Right lobe of liver (tissue), 6 donors: ENCODE measurements at regions not wholly inside any gene's neighbourhood (a gene's known extent, or its start where the extent isn't known, plus 50 kb on each side); places are given as distances from the start of the nearest gene placed in this dataset.

Experiments used
- ATAC-seq, 4 donors: fragments of 200-7000 bp; cut with Tn5 transposase; one replicate each; pipeline ENCODE4 v1.9.1; 2020; ENCODE audit warnings: mild to moderate bottlenecking in 4 of 4, moderate library complexity in 4 of 4
- DNase-seq, 3 donors: peaks; one replicate each; pipeline ENCODE4 v3.0.0-alpha.2; 2020
- H3K27ac ChIP-seq, 3 donors: fragments of 200-600 bp; one replicate each; pipeline ENCODE4 v1.8.0; 2022
- H3K27me3 ChIP-seq, 2 donors: fragments of 200-600 bp; one replicate each; pipeline ENCODE4 v1.8.0; 2022
- H3K36me3 ChIP-seq, 4 donors: fragments of 200-600 bp; sonication (generic) in 1 of 4; one replicate each; pipeline versions ENCODE4 v1.5.1 to v1.8.0; 2017 to 2022; ENCODE audit warnings: control low read depth in 1 of 4
- H3K4me1 ChIP-seq, 4 donors: fragments of 200-600 bp; sonication (generic) in 1 of 4; one replicate each; pipeline versions ENCODE4 v1.5.1 to v1.8.0; 2017 to 2022; ENCODE audit warnings: control low read depth in 1 of 4
- H3K4me3 ChIP-seq, 3 donors: fragments of 200-600 bp; one replicate each; pipeline ENCODE4 v1.8.0; 2022
- H3K9me3 ChIP-seq, 4 donors: fragments of 200-600 bp; sonication (generic) in 1 of 4; one replicate each; pipeline versions ENCODE4 v1.5.1 to v1.8.0; 2017 to 2022; ENCODE audit warnings: control low read depth in 1 of 4
- CTCF ChIP-seq, 4 donors: fragments of 200-600 bp in 3 of 4; fragments of 450-650 bp in 1 of 4; IDR thresholded peaks; one replicate each; pipeline versions ENCODE4 v1.5.1 to v1.8.0; 2016 to 2022; ENCODE audit warnings: antibody characterized with exemption in 4 of 4, mild to moderate bottlenecking in 2 of 4
- POLR2A ChIP-seq: fragments of 450-650 bp; IDR thresholded peaks from one replicate; pipeline ENCODE4 v1.6.1; 2017; ENCODE audit warnings: antibody characterized with exemption, mild to moderate bottlenecking
- WGBS: methylation state at CpG from one replicate; pipeline ENCODE4 v1.1.6; 2018; ENCODE audit warnings: low coverage, low lambda C conversion rate; ENCODE audit not compliant: insufficient coverage; ENCODE audit errors: missing lambda C conversion rate; 5-methylcytosine and 5-hydroxymethylcytosine counted together
- intact Hi-C, 2 donors: fragments of 100-400 bp; cut with DNase I; formaldehyde crosslinking; loops; one replicate each; pipeline versions ENCODE4 v1.11.2 to v1.14.1; 2022
- donor health status: DM: no; HTN: yes; CAD: no.
- donor health status: DM: no; HTN: no; CAD: no.
- donor health status: DM: no; HTN: no; CAD: no.
- donor health status: DM: no; HTN: yes; CAD: no.
- donor health status: DM: no; HTN: yes; CAD: no.

DNA sequence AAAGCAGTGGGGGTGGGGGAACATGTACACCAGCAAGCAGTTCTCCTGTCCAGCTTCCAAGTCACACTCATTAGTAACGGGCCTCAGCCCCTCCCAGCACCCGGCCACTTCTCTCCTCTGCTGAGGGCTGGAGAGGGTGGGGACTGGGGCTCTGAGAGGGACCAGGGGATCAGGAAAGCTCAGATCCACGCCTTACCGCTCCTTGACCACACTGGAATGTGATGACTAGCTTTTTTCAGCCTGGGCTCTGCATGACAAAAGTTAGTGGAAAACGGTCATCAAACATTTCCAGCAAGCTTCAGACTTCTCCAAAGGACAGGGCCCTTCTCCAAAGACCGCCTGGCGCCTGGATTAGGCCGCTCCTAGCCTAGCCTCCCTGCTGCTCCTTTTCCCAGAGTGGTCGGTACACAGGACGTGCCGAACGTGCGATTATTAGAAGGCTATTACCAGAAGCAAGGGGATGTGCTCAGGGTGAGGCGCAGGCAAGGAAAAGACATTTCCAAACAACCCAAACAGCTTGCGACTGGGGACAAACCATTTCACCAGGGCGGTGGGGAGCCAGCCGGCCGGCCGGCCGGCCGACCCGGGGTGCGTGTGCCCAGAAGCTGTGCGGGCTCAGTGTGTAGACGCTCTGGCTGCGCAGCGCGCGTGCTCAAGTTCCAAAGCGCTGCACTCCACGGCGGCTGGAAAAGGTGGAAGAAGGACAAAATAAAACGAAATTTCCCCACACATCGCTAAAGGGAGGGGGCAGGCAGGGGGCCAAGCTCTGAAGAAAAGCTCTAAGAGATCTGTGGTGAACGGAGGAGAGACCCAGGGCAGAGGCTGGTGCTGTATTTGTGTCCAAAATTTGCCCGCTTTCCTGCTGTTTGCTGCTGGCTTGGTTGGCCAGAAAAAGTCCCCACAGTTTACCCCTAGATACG, 51.0 kb upstream of the SSR3 start:
- Histone ChIP-seq H3K9me3 (no peaks in the 10 kb centered on the region), H3K4me3 (peak overlapping the region; percentile 30 to 50 (median 35)), H3K27ac (peak overlapping the region; percentile 41 to 73 (median 49)), H3K27me3 (no peaks in the 10 kb centered on the region), H3K4me1 (peaks cover 0 to 5% (median 0%) of the 10 kb centered on the region in 4 donors), H3K36me3 (no peaks in the 10 kb centered on the region)
- WGBS: 6% methylated on average over 31 of the region's 37 CpGs
- TF ChIP-seq CTCF (IDR thresholded peaks at IDR 0.05) (no peak), POLR2A (no peak)
- ATAC-seq: peak; percentile 85 to 91 (median 88)
- DNase-seq: peak; percentile 51 to 61 (median 53)
- intact Hi-C loops: no loop called here

- no peaks in the 10 kb centered on the region for H3K27me3 ChIP-seq
- intact Hi-C loops: no loop called here
- peaks cover 0 to 5% (median 0%) of the 10 kb centered on the region in 4 donors for H3K4me1 ChIP-seq
- WGBS: 90% methylated on average over 2 of the region's 2 CpGs
- TF ChIP-seq CTCF (IDR thresholded peaks at IDR 0.05) (no peak), POLR2A (no peak)
- H3K4me3 ChIP-seq: no peak overlapping the region
- no peaks in the 10 kb centered on the region for H3K9me3 ChIP-seq
- H3K27ac ChIP-seq: no peak overlapping the region
- no peak for ATAC-seq
- H3K36me3 ChIP-seq: no peaks in the 10 kb centered on the region
- no peak for DNase-seq
Observed at GRCh38 chr3:156604642-156605144, 49.8 kb upstream of the SSR3 start.
